Stomach (tissue), 4 donors: ENCODE measurements at regions not wholly inside any gene's neighbourhood (a gene's known extent, or its start where the extent isn't known, plus 50 kb on each side); places are given as distances from the start of the nearest gene placed in this dataset.

Experiments
- EP300 ChIP-seq: sonication (generic); formaldehyde crosslinking; IDR thresholded peaks from one replicate; pipeline ENCODE4 v1.6.1; 2017; ENCODE audit warnings: antibody characterized with exemption
- POLR2A ChIP-seq, 4 donors: fragments of 450-650 bp; IDR thresholded peaks; one replicate each; pipeline ENCODE4 v1.6.1; 2016; ENCODE audit warnings: antibody characterized with exemption in 4 of 4, control low read depth in 2 of 4, mild to moderate bottlenecking in 1 of 4, moderate library complexity in 1 of 4
- TF ChIP-seq, protein P1 (sequence below), 7 experiments: fragments of 450-650 bp in 4 of 7; fragments of 200-600 bp in 3 of 7; sonication (generic) in 3 of 7; IDR thresholded peaks; one replicate each; pipeline ENCODE4 v1.5.1; 2016 to 2019; ENCODE audit warnings: antibody characterized with exemption in 7 of 7, control low read depth in 2 of 7, mild to moderate bottlenecking in 1 of 7

GRCh38 chr17:5772720-5773119 is 188.4 kb upstream of the NLRP1 start:
- TF ChIP-seq, protein P1, sequence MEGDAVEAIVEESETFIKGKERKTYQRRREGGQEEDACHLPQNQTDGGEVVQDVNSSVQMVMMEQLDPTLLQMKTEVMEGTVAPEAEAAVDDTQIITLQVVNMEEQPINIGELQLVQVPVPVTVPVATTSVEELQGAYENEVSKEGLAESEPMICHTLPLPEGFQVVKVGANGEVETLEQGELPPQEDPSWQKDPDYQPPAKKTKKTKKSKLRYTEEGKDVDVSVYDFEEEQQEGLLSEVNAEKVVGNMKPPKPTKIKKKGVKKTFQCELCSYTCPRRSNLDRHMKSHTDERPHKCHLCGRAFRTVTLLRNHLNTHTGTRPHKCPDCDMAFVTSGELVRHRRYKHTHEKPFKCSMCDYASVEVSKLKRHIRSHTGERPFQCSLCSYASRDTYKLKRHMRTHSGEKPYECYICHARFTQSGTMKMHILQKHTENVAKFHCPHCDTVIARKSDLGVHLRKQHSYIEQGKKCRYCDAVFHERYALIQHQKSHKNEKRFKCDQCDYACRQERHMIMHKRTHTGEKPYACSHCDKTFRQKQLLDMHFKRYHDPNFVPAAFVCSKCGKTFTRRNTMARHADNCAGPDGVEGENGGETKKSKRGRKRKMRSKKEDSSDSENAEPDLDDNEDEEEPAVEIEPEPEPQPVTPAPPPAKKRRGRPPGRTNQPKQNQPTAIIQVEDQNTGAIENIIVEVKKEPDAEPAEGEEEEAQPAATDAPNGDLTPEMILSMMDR (IDR thresholded peaks at IDR 0.05): no peak
- no peak for TF ChIP-seq POLR2A (IDR thresholded peaks at IDR 0.05)
- TF ChIP-seq EP300: no peak
